AG09319 (cell line): ENCODE measurements at regions not wholly inside any gene's neighbourhood (a gene's known extent, or its start where the extent isn't known, plus 50 kb on each side); places are given as distances from the start of the nearest gene placed in this dataset.

Experiments used
- DNase-seq: peaks from one replicate; pipeline ENCODE4 v3.0.0-alpha.2; 2010; ENCODE audit warnings: low read depth; ENCODE audit errors: extremely low read depth
- CTCF ChIP-seq: IDR thresholded peaks from 2 replicates; pipeline ENCODE4 v1.5.1; 2011; ENCODE audit warnings: low read depth, mild to moderate bottlenecking, inconsistent platforms, low read length, moderate library complexity

- no peak for TF ChIP-seq CTCF
- DNase-seq, result no peak
Observed at GRCh38 chr14:54194501-54194900, 202.3 kb upstream of the CDKN3 start.

- DNase-seq, result no peak
- TF ChIP-seq CTCF, result no peak
Observed at GRCh38 chr14:54197369-54197768, 199.4 kb upstream of the CDKN3 start.

GRCh38 chr14:54200726-54201125 lies 196.1 kb upstream of the CDKN3 start:
- no peak for DNase-seq
- TF ChIP-seq CTCF, result no peak

GRCh38 chr14:54202288-54202687 lies 194.5 kb upstream of the CDKN3 start:
- no peak for TF ChIP-seq CTCF
- no peak for DNase-seq

GRCh38 chr14:54206516-54206915 lies 190.3 kb upstream of the CDKN3 start:
- no peak for DNase-seq
- TF ChIP-seq CTCF, result no peak

- DNase-seq, result no peak
- no peak for TF ChIP-seq CTCF
Observed at GRCh38 chr14:54207075-54207474, 189.7 kb upstream of the CDKN3 start.

- no peak for TF ChIP-seq CTCF
- DNase-seq, result no peak
Observed at GRCh38 chr14:54207476-54208462, 189.0 kb upstream of the CDKN3 start.
